ENCODE measurements at regions not wholly inside any gene's neighbourhood (a gene's known extent, or its start where the extent isn't known, plus 50 kb on each side); places are given as distances from the start of the nearest gene placed in this dataset.

- Histone ChIP-seq H3K36me3 (ENCODE audit: control insufficient read depth, insufficient read depth, low read length) (no peaks in the 10 kb centered on the region), H3K27ac (ENCODE audit: insufficient read depth, low read length) (no peak overlapping the region), H4K8ac (ENCODE audit: low read depth in 2 of 2, low read length in 2 of 2) (no peak overlapping the region), H3K4me2 (ENCODE audit: low read depth, low read length) (no peak overlapping the region), H2AFZ (replicated peaks; ENCODE audit: low read length, poor library complexity) (no peak overlapping the region), H4K20me1 (ENCODE audit: insufficient read depth, low read length) (no peaks in the 10 kb centered on the region), H4K91ac (ENCODE audit: insufficient read depth, low read depth, low read length) (no peak overlapping the region), H3K79me1 (ENCODE audit: low read depth in 1 of 2, low read length in 2 of 2) (no peaks in the 10 kb centered on the region), H2AK9ac (replicated peaks; ENCODE audit: low read depth, low read length, poor library complexity) (no peak overlapping the region), H3K23ac (ENCODE audit: low read depth, low read length) (no peak overlapping the region), H3K4me1 (ENCODE audit: control insufficient read depth, insufficient read depth, low read length) (no peaks in the 10 kb centered on the region), H3K9me1 (ENCODE audit: insufficient read depth, low read length) (no peaks in the 10 kb centered on the region), H3K4me3 (ENCODE audit: insufficient read depth, low read depth, low read length) (no peak overlapping the region), H4K5ac (ENCODE audit: low read depth, low read length) (no peak overlapping the region), H2BK15ac (ENCODE audit: low read depth, low read length) (no peak overlapping the region), H3K56ac (ENCODE audit: extremely low read depth, insufficient read depth, low read length) (no peak overlapping the region), H3K4ac (ENCODE audit: low read depth, low read length) (no peak overlapping the region), H3K18ac (ENCODE audit: low read depth, low read length) (no peak overlapping the region), H3K9me3 (ENCODE audit: control insufficient read depth, insufficient read depth, low read length) (peaks cover 10% of the 10 kb centered on the region), H2BK5ac (ENCODE audit: low read depth, low read length, poor library complexity, severe bottlenecking) (no peak overlapping the region), H2BK120ac (ENCODE audit: low read depth, low read length) (no peak overlapping the region), H3K9ac (ENCODE audit: low read depth, low read length) (no peak overlapping the region), H2AK5ac (ENCODE audit: low read depth, low read length) (no peak overlapping the region), H3K27me3 (ENCODE audit: control insufficient read depth, insufficient read depth, low read length) (no peaks in the 10 kb centered on the region), H3K14ac (replicated peaks; ENCODE audit: low read depth, low read length) (no peak overlapping the region), H2BK20ac (ENCODE audit: low read depth, low read length) (no peak overlapping the region)
- no peak for ATAC-seq (ENCODE audit: low read depth)
- CTCF ChIA-PET, result no interaction called here
- DNase-seq, result no peak
- POLR2A ChIA-PET (ENCODE audit: unreplicated experiment), result no interaction called here
- in situ Hi-C loops (cut with MboI; ENCODE audit: low sequenced_read_pairs) (no loop called here), intact Hi-C loops (cut with micrococcal nuclease) (no loop called here), dilution Hi-C loops (cut with HindIII; ENCODE audit: low sequenced_read_pairs, unreplicated experiment) (no loop called here)
- BruUV-seq (replicated peaks), result no TSS peak
- no CpG with 5 or more reads among the region's 2 CpGs for WGBS, 2 experiments (ENCODE audit: extremely low coverage in 2 of 2, insufficient read length in 1 of 2)
- TF ChIP-seq SMC3 (IDR thresholded peaks at IDR 0.05; ENCODE audit: low read depth, low read length) (no peak), NFE2L2 (IDR thresholded peaks at IDR 0.05; ENCODE audit: low read depth, low read length) (no peak), MAZ (IDR thresholded peaks at IDR 0.05; ENCODE audit: borderline replicate concordance, low read depth, low read length) (no peak), RFX5 (IDR thresholded peaks at IDR 0.05; ENCODE audit: low read depth, low read length) (no peak), ELK1 (IDR thresholded peaks at IDR 0.05; ENCODE audit: borderline replicate concordance, low read depth, low read length) (no peak), FOS (IDR thresholded peaks at IDR 0.05; ENCODE audit: low read depth, low read length) (no peak), BHLHE40 (IDR thresholded peaks at IDR 0.05; ENCODE audit: low read depth, low read length) (no peak), POLR2A (IDR thresholded peaks at IDR 0.05; ENCODE audit: low read depth, low read length) (no peak), CTCF (conservative IDR thresholded peaks at IDR 0.05; ENCODE audit: low read depth, low read length) (no peak), USF2 (IDR thresholded peaks at IDR 0.05; ENCODE audit: low read depth, low read length) (no peak), MXI1 (IDR thresholded peaks at IDR 0.05; ENCODE audit: borderline replicate concordance, low read depth, low read length) (no peak), CEBPB (IDR thresholded peaks at IDR 0.05; ENCODE audit: low read depth, low read length) (no peak), RCOR1 (IDR thresholded peaks at IDR 0.05; ENCODE audit: insufficient replicate concordance, low read length) (no peak), RAD21 (IDR thresholded peaks at IDR 0.05; ENCODE audit: low read length) (no peak)
These were observed 312.1 kb upstream of the PCDH20 start for GRCh38 chr13:61727767-61728166.
